Gastroesophageal sphincter (tissue), 4 donors: ENCODE measurements at regions not wholly inside any gene's neighbourhood (a gene's known extent, or its start where the extent isn't known, plus 50 kb on each side); places are given as distances from the start of the nearest gene placed in this dataset.

ENCODE experiments used
- ATAC-seq: fragments of 150-250 bp; one replicate; pipeline ENCODE4 v1.9.1; 2016; ENCODE audit warnings: mild to moderate bottlenecking, moderate library complexity
- H3K27ac ChIP-seq, 4 donors: fragments of 200-600 bp; sonication (generic) in 3 of 4; 1 replicate in 3 of 4; 2 replicates in 1 of 4; pipeline ENCODE4 v1.5.1; 2016 to 2019
- H3K27me3 ChIP-seq: fragments of 200-600 bp; sonication (generic); one replicate; pipeline ENCODE4 v1.5.1; 2019
- H3K36me3 ChIP-seq, 2 donors: fragments of 200-600 bp; sonication (generic); one replicate each; pipeline ENCODE4 v1.5.1; 2019; ENCODE audit warnings: control low read depth in 1 of 2
- H3K4me1 ChIP-seq, 3 donors: fragments of 200-600 bp; sonication (generic); 1 replicate in 2 of 3; 2 replicates in 1 of 3; pipeline ENCODE4 v1.5.1; 2016 to 2019; ENCODE audit warnings: control low read depth in 2 of 3
- H3K4me3 ChIP-seq, 2 donors: fragments of 200-600 bp; sonication (generic); one replicate each; pipeline ENCODE4 v1.5.1; 2019; ENCODE audit warnings: mild to moderate bottlenecking in 1 of 2, moderate library complexity in 1 of 2
- H3K9me3 ChIP-seq, 3 donors: fragments of 200-600 bp; sonication (generic); one replicate each; pipeline ENCODE4 v1.5.1; 2017 to 2019; ENCODE audit warnings: control low read depth in 2 of 3
- CTCF ChIP-seq, 4 experiments: fragments of 200-600 bp in 2 of 4; fragments of 450-650 bp in 2 of 4; sonication (generic) in 1 of 4; IDR thresholded peaks; one replicate each; pipeline ENCODE4 v1.5.1; 2017 to 2019; ENCODE audit warnings: antibody characterized with exemption in 4 of 4, mild to moderate bottlenecking in 2 of 4, moderate library complexity in 2 of 4
- EP300 ChIP-seq: sonication (generic); formaldehyde crosslinking; IDR thresholded peaks from one replicate; pipeline ENCODE4 v1.6.1; 2017; ENCODE audit warnings: antibody characterized with exemption, mild to moderate bottlenecking
- POLR2A ChIP-seq, 2 donors: fragments of 450-650 bp; IDR thresholded peaks; one replicate each; pipeline ENCODE4 v1.6.1; 2017; ENCODE audit warnings: antibody characterized with exemption in 2 of 2, mild to moderate bottlenecking in 2 of 2, moderate library complexity in 1 of 2
- POLR2AphosphoS5 ChIP-seq: sonication (generic); formaldehyde crosslinking; IDR thresholded peaks from one replicate; pipeline ENCODE4 v1.6.1; 2017; ENCODE audit warnings: antibody characterized with exemption
- WGBS, 2 donors: methylation state at CpG; one replicate each; pipeline ENCODE4 v1.1.5; 2018; ENCODE audit warnings: low coverage in 1 of 2; 5-methylcytosine and 5-hydroxymethylcytosine counted together

GRCh38 chr11:127506126-127506525 lies 505.6 kb upstream of the KIRREL3 start:
- ATAC-seq = no peak

GRCh38 chr11:127496165-127496564 lies 495.6 kb upstream of the KIRREL3 start:
- Histone ChIP-seq H3K27me3 (no peaks in the 10 kb centered on the region), H3K9me3 (peaks cover 0 to 10% (median 0%) of the 10 kb centered on the region in 3 donors), H3K27ac (no peak overlapping the region), H3K4me1 (no peaks in the 10 kb centered on the region), H3K36me3 (no peaks in the 10 kb centered on the region), H3K4me3 (no peak overlapping the region)
- TF ChIP-seq POLR2A (IDR thresholded peaks at IDR 0.05) (no peak), CTCF (IDR thresholded peaks at IDR 0.05) (no peak), EP300 (no peak), POLR2AphosphoS5 (no peak)
- no peak for ATAC-seq
- 75 to 87% methylated on average over 6 to 7 of the region's 7 CpGs for WGBS, 2 donors

More at GRCh38 chr11:127506126-127506525, 505.6 kb upstream of the KIRREL3 start:
- H3K27me3 ChIP-seq = peaks cover 7% of the 10 kb centered on the region
- no peaks in the 10 kb centered on the region for H3K36me3 ChIP-seq
- H3K4me3 ChIP-seq = no peak overlapping the region
- H3K4me1 ChIP-seq = no peaks in the 10 kb centered on the region
- 38 to 59% methylated on average over 2 of the region's 2 CpGs for WGBS, 2 donors
- H3K27ac ChIP-seq = no peak overlapping the region
- H3K9me3 ChIP-seq = no peaks in the 10 kb centered on the region
- TF ChIP-seq POLR2A (IDR thresholded peaks at IDR 0.05) (no peak), EP300 (no peak), POLR2AphosphoS5 (no peak), CTCF (IDR thresholded peaks at IDR 0.05) (no peak)

GRCh38 chr11:127493330-127494022 lies 492.9 kb upstream of the KIRREL3 start:
- Histone ChIP-seq H3K36me3 (no peaks in the 10 kb centered on the region), H3K4me3 (no peak overlapping the region), H3K4me1 (no peaks in the 10 kb centered on the region), H3K27ac (no peak overlapping the region), H3K9me3 (peaks cover 0 to 16% (median 0%) of the 10 kb centered on the region in 3 donors), H3K27me3 (no peaks in the 10 kb centered on the region)
- no peak for TF ChIP-seq EP300
- TF ChIP-seq POLR2AphosphoS5 = no peak
- no peak for TF ChIP-seq POLR2A (IDR thresholded peaks at IDR 0.05)
- no peak for TF ChIP-seq CTCF (IDR thresholded peaks at IDR 0.05)
- no peak for ATAC-seq
- WGBS, 2 donors = 47 to 59% methylated on average over 9 of the region's 9 CpGs

GRCh38 chr11:127492029-127492428 lies 491.5 kb upstream of the KIRREL3 start:
- Histone ChIP-seq H3K27me3 (no peaks in the 10 kb centered on the region), H3K27ac (no peak overlapping the region), H3K9me3 (peaks cover 0 to 16% (median 0%) of the 10 kb centered on the region in 3 donors), H3K4me1 (no peaks in the 10 kb centered on the region), H3K4me3 (no peak overlapping the region), H3K36me3 (no peaks in the 10 kb centered on the region)
- no peak for TF ChIP-seq POLR2A (IDR thresholded peaks at IDR 0.05)
- no peak for TF ChIP-seq CTCF (IDR thresholded peaks at IDR 0.05)
- no peak for TF ChIP-seq POLR2AphosphoS5
- no peak for TF ChIP-seq EP300
- 44 to 55% methylated on average over 2 of the region's 2 CpGs for WGBS, 2 donors
- no peak for ATAC-seq

GRCh38 chr11:127491589-127491988 lies 491.0 kb upstream of the KIRREL3 start:
- TF ChIP-seq POLR2AphosphoS5 (no peak), CTCF (IDR thresholded peaks at IDR 0.05) (no peak), EP300 (no peak), POLR2A (IDR thresholded peaks at IDR 0.05) (no peak)
- 44 to 77% methylated on average over 1 to 2 of the region's 2 CpGs for WGBS, 2 donors
- peaks cover 0 to 16% (median 0%) of the 10 kb centered on the region in 3 donors for H3K9me3 ChIP-seq
- H3K36me3 ChIP-seq = no peaks in the 10 kb centered on the region
- ATAC-seq = no peak
- no peaks in the 10 kb centered on the region for H3K27me3 ChIP-seq
- H3K4me3 ChIP-seq = no peak overlapping the region
- no peaks in the 10 kb centered on the region for H3K4me1 ChIP-seq
- no peak overlapping the region for H3K27ac ChIP-seq
